Ishikawa (cell line): ENCODE measurements at regions not wholly inside any gene's neighbourhood (a gene's known extent, or its start where the extent isn't known, plus 50 kb on each side); places are given as distances from the start of the nearest gene placed in this dataset.

Source experiments
- CEBPB ChIP-seq: IDR thresholded peaks from 2 replicates; pipeline ENCODE4 v1.6.1; 2012
- CREB1 ChIP-seq: IDR thresholded peaks from 2 replicates; pipeline ENCODE4 v1.6.1; 2012; ENCODE audit warnings: low read depth
- EGR1 ChIP-seq: IDR thresholded peaks from 2 replicates; pipeline ENCODE4 v1.6.1; 2012
- EP300 ChIP-seq: IDR thresholded peaks from 2 replicates; pipeline ENCODE4 v1.6.1; 2012; ENCODE audit warnings: borderline replicate concordance
- NFIC ChIP-seq: IDR thresholded peaks from 2 replicates; pipeline ENCODE4 v1.6.1; 2012
- RAD21 ChIP-seq: IDR thresholded peaks from 2 replicates; pipeline ENCODE4 v1.6.1; 2012; ENCODE audit warnings: low read depth
- TAF1 ChIP-seq: IDR thresholded peaks from 2 replicates; pipeline ENCODE4 v1.6.1; 2012; ENCODE audit warnings: low read depth, mild to moderate bottlenecking
- YY1 ChIP-seq: IDR thresholded peaks from 2 replicates; pipeline ENCODE4 v1.6.1; 2012; ENCODE audit warnings: low read depth
- TF ChIP-seq, protein P1 (sequence below): IDR thresholded peaks from 2 replicates; pipeline ENCODE4 v1.6.1; 2012
- TF ChIP-seq, protein P2 (sequence below): IDR thresholded peaks from 2 replicates; pipeline ENCODE4 v1.6.1; 2012; ENCODE audit warnings: low read depth, mild to moderate bottlenecking

DNA sequence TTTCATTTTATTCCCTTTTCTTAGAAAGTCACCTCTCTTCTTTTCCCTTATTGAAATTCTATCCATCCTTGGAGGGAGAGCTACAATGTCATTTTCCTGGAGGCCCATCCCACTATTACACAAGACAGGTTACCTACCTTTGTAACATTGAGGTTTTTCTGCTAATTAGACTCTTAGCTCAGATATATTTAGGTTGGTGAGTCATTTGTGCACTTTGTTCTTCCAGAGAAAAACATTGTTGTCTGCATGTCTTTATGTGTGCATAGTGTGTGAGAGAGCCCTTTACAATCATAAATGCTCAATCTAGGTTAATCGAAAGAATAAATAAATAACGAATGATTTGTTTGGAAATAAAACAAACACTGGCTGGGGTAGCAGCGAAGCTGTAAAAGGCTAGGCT, 191.8 kb downstream of the DACT1 start:
- TF ChIP-seq, protein P1, sequence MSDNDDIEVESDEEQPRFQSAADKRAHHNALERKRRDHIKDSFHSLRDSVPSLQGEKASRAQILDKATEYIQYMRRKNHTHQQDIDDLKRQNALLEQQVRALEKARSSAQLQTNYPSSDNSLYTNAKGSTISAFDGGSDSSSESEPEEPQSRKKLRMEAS: no peak
- TF ChIP-seq EP300 (no peak), TAF1 (no peak), EGR1 (no peak), CEBPB (0 out of 2 replicates have a peak, but pooled peaks have one; percentile 11), RAD21 (no peak), NFIC (no peak), CREB1 (no peak), YY1 (no peak)
- TF ChIP-seq, protein P2, sequence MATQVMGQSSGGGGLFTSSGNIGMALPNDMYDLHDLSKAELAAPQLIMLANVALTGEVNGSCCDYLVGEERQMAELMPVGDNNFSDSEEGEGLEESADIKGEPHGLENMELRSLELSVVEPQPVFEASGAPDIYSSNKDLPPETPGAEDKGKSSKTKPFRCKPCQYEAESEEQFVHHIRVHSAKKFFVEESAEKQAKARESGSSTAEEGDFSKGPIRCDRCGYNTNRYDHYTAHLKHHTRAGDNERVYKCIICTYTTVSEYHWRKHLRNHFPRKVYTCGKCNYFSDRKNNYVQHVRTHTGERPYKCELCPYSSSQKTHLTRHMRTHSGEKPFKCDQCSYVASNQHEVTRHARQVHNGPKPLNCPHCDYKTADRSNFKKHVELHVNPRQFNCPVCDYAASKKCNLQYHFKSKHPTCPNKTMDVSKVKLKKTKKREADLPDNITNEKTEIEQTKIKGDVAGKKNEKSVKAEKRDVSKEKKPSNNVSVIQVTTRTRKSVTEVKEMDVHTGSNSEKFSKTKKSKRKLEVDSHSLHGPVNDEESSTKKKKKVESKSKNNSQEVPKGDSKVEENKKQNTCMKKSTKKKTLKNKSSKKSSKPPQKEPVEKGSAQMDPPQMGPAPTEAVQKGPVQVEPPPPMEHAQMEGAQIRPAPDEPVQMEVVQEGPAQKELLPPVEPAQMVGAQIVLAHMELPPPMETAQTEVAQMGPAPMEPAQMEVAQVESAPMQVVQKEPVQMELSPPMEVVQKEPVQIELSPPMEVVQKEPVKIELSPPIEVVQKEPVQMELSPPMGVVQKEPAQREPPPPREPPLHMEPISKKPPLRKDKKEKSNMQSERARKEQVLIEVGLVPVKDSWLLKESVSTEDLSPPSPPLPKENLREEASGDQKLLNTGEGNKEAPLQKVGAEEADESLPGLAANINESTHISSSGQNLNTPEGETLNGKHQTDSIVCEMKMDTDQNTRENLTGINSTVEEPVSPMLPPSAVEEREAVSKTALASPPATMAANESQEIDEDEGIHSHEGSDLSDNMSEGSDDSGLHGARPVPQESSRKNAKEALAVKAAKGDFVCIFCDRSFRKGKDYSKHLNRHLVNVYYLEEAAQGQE: no peak
